Parathyroid adenoma (tissue), 2 donors: ENCODE measurements at regions not wholly inside any gene's neighbourhood (a gene's known extent, or its start where the extent isn't known, plus 50 kb on each side); places are given as distances from the start of the nearest gene placed in this dataset.
"Not testable (repeated sequence)": the region's sequence is repeated elsewhere in the genome, so short reads cannot be mapped to it uniquely, and the experiment has no call there.

Experiments used
- H2AFZ ChIP-seq: fragments of 300-600 bp; sonication (generic); one replicate; pipeline ENCODE4 v1.7.0; 2017; ENCODE audit warnings: antibody characterized with exemption, mild to moderate bottlenecking
- H3K27ac ChIP-seq: fragments of 300-600 bp; sonication (generic); one replicate; pipeline ENCODE4 v1.7.0; 2017
- H3K27me3 ChIP-seq: fragments of 300-600 bp; sonication (generic); one replicate; pipeline ENCODE4 v1.7.0; 2017; ENCODE audit warnings: low read length; ENCODE audit not compliant: control insufficient read depth, insufficient read depth
- H3K36me3 ChIP-seq: fragments of 300-600 bp; sonication (generic); one replicate; pipeline ENCODE4 v1.7.0; 2017; ENCODE audit warnings: low read length; ENCODE audit not compliant: control insufficient read depth, insufficient read depth
- H3K4me1 ChIP-seq: fragments of 300-600 bp; sonication (generic); one replicate; pipeline ENCODE4 v1.7.0; 2017; ENCODE audit warnings: control low read depth
- H3K4me2 ChIP-seq: fragments of 300-600 bp; sonication (generic); one replicate; pipeline ENCODE4 v1.7.0; 2017; ENCODE audit warnings: low read length
- H3K4me3 ChIP-seq: fragments of 300-600 bp; sonication (generic); one replicate; pipeline ENCODE4 v1.7.0; 2017; ENCODE audit warnings: low read depth, low read length
- H3K79me2 ChIP-seq: fragments of 300-600 bp; sonication (generic); one replicate; pipeline ENCODE4 v1.7.0; 2017; ENCODE audit warnings: control low read depth
- H3K9ac ChIP-seq: fragments of 300-600 bp; sonication (generic); one replicate; pipeline ENCODE4 v1.7.0; 2017; ENCODE audit warnings: mild to moderate bottlenecking
- H3K9me3 ChIP-seq: fragments of 300-600 bp; sonication (generic); one replicate; pipeline ENCODE4 v1.7.0; 2017; ENCODE audit warnings: low read length; ENCODE audit not compliant: control insufficient read depth
- CTCF ChIP-seq: fragments of 300-600 bp; sonication (generic); IDR thresholded peaks from one replicate; pipeline ENCODE4 v1.7.0; 2017; ENCODE audit warnings: antibody characterized with exemption, mild to moderate bottlenecking
- donor health status: primary hyperparathyroidism.

GRCh38 chr6:48511378-48511777 lies 400.4 kb upstream of the PTCHD4 start:
- Histone ChIP-seq H3K36me3 (no peaks in the 10 kb centered on the region), H3K27me3 (no peaks in the 10 kb centered on the region), H3K27ac (no peak overlapping the region), H3K4me1 (no peaks in the 10 kb centered on the region), H3K79me2 (no peaks in the 10 kb centered on the region), H3K9me3 (no peaks in the 10 kb centered on the region), H3K9ac (no peak overlapping the region), H3K4me3 (no peak overlapping the region), H2AFZ (no peak overlapping the region), H3K4me2 (no peak overlapping the region)
- no peak for TF ChIP-seq CTCF

GRCh38 chr6:48505621-48506020 lies 394.6 kb upstream of the PTCHD4 start:
- no peaks in the 10 kb centered on the region for H3K36me3 ChIP-seq
- no peaks in the 10 kb centered on the region for H3K4me1 ChIP-seq
- no peak overlapping the region for H3K27ac ChIP-seq
- TF ChIP-seq CTCF: no peak
- H3K4me3 ChIP-seq: no peak overlapping the region
- no peak overlapping the region for H3K4me2 ChIP-seq
- no peaks in the 10 kb centered on the region for H3K27me3 ChIP-seq
- H3K9me3 ChIP-seq: no peaks in the 10 kb centered on the region
- H2AFZ ChIP-seq: no peak overlapping the region
- H3K9ac ChIP-seq: no peak overlapping the region
- H3K79me2 ChIP-seq: no peaks in the 10 kb centered on the region

GRCh38 chr6:48493432-48493831 lies 382.4 kb upstream of the PTCHD4 start:
- H3K27ac ChIP-seq, H3K9me3 ChIP-seq, H3K4me2 ChIP-seq, H3K4me3 ChIP-seq, H3K79me2 ChIP-seq, H2AFZ ChIP-seq, H3K27me3 ChIP-seq, H3K4me1 ChIP-seq, H3K36me3 ChIP-seq, H3K9ac ChIP-seq: not testable (repeated sequence)

- H3K27me3 ChIP-seq: no peaks in the 10 kb centered on the region
- H3K4me3 ChIP-seq: no peak overlapping the region
- no peaks in the 10 kb centered on the region for H3K79me2 ChIP-seq
- no peak overlapping the region for H3K9ac ChIP-seq
- H3K27ac ChIP-seq: no peak overlapping the region
- no peaks in the 10 kb centered on the region for H3K36me3 ChIP-seq
- no peaks in the 10 kb centered on the region for H3K4me1 ChIP-seq
- H3K4me2 ChIP-seq: no peak overlapping the region
- H3K9me3 ChIP-seq: no peaks in the 10 kb centered on the region
- H2AFZ ChIP-seq: no peak overlapping the region
- TF ChIP-seq CTCF: no peak
Measured at GRCh38 chr6:48490658-48491057, 379.7 kb upstream of the PTCHD4 start.

- H3K9me3 ChIP-seq: no peaks in the 10 kb centered on the region
Measured at GRCh38 chr6:48486876-48487275, 375.9 kb upstream of the PTCHD4 start.

More at GRCh38 chr6:48486876-48487275, 375.9 kb upstream of the PTCHD4 start:
- no peaks in the 10 kb centered on the region for H3K79me2 ChIP-seq
- H3K4me2 ChIP-seq: no peak overlapping the region
- no peak overlapping the region for H3K9ac ChIP-seq
- H3K36me3 ChIP-seq: no peaks in the 10 kb centered on the region
- H2AFZ ChIP-seq: no peak overlapping the region
- TF ChIP-seq CTCF: no peak
- no peak overlapping the region for H3K4me3 ChIP-seq
- no peaks in the 10 kb centered on the region for H3K27me3 ChIP-seq
- H3K4me1 ChIP-seq: no peaks in the 10 kb centered on the region
- no peak overlapping the region for H3K27ac ChIP-seq
